Gastroesophageal sphincter (tissue), 4 donors: ENCODE measurements at regions not wholly inside any gene's neighbourhood (a gene's known extent, or its start where the extent isn't known, plus 50 kb on each side); places are given as distances from the start of the nearest gene placed in this dataset.
"Not testable (repeated sequence)": the region's sequence is repeated elsewhere in the genome, so short reads cannot be mapped to it uniquely, and the experiment has no call there.

Experiments used
- ATAC-seq: fragments of 150-250 bp; one replicate; pipeline ENCODE4 v1.9.1; 2016; ENCODE audit warnings: mild to moderate bottlenecking, moderate library complexity
- H3K27ac ChIP-seq, 4 donors: fragments of 200-600 bp; sonication (generic) in 3 of 4; 1 replicate in 3 of 4; 2 replicates in 1 of 4; pipeline ENCODE4 v1.5.1; 2016 to 2019
- H3K27me3 ChIP-seq: fragments of 200-600 bp; sonication (generic); one replicate; pipeline ENCODE4 v1.5.1; 2019
- H3K36me3 ChIP-seq, 2 donors: fragments of 200-600 bp; sonication (generic); one replicate each; pipeline ENCODE4 v1.5.1; 2019; ENCODE audit warnings: control low read depth in 1 of 2
- H3K4me1 ChIP-seq, 3 donors: fragments of 200-600 bp; sonication (generic); 1 replicate in 2 of 3; 2 replicates in 1 of 3; pipeline ENCODE4 v1.5.1; 2016 to 2019; ENCODE audit warnings: control low read depth in 2 of 3
- H3K4me3 ChIP-seq, 2 donors: fragments of 200-600 bp; sonication (generic); one replicate each; pipeline ENCODE4 v1.5.1; 2019; ENCODE audit warnings: mild to moderate bottlenecking in 1 of 2, moderate library complexity in 1 of 2
- H3K9me3 ChIP-seq, 3 donors: fragments of 200-600 bp; sonication (generic); one replicate each; pipeline ENCODE4 v1.5.1; 2017 to 2019; ENCODE audit warnings: control low read depth in 2 of 3
- EP300 ChIP-seq: sonication (generic); formaldehyde crosslinking; IDR thresholded peaks from one replicate; pipeline ENCODE4 v1.6.1; 2017; ENCODE audit warnings: antibody characterized with exemption, mild to moderate bottlenecking
- POLR2A ChIP-seq, 2 donors: fragments of 450-650 bp; IDR thresholded peaks; one replicate each; pipeline ENCODE4 v1.6.1; 2017; ENCODE audit warnings: antibody characterized with exemption in 2 of 2, mild to moderate bottlenecking in 2 of 2, moderate library complexity in 1 of 2
- POLR2AphosphoS5 ChIP-seq: sonication (generic); formaldehyde crosslinking; IDR thresholded peaks from one replicate; pipeline ENCODE4 v1.6.1; 2017; ENCODE audit warnings: antibody characterized with exemption
- WGBS, 2 donors: methylation state at CpG; one replicate each; pipeline ENCODE4 v1.1.5; 2018; ENCODE audit warnings: low coverage in 1 of 2; 5-methylcytosine and 5-hydroxymethylcytosine counted together
- TF ChIP-seq, protein P1 (sequence below), 4 experiments: fragments of 200-600 bp in 2 of 4; fragments of 450-650 bp in 2 of 4; sonication (generic) in 1 of 4; IDR thresholded peaks; one replicate each; pipeline ENCODE4 v1.5.1; 2017 to 2019; ENCODE audit warnings: antibody characterized with exemption in 4 of 4, mild to moderate bottlenecking in 2 of 4, moderate library complexity in 2 of 4

DNA sequence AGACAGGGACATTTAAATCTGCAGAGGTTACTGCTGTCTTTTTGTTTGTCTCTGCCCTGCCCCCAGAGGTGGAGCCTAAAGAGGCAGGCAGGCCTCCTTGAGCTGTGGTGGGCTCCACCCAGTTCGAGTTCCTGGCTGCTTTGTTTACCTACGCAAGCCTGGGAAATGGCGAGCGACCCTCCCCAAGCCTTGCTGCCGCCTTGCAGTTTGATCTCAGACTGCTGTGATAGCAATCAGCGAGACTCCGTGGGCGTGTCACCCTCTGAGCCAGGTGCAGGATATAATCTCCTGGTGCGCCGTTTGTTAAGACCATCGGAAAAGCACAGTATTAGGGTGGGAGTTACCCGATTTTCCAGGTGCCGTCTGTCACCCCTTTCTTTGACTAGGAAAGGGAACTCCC is 93.3 kb downstream of the ANKRD30BL start:
- not testable (repeated sequence) for H3K4me3 ChIP-seq, H3K9me3 ChIP-seq, H3K27ac ChIP-seq, H3K27me3 ChIP-seq, ATAC-seq, H3K36me3 ChIP-seq, H3K4me1 ChIP-seq
- WGBS, 2 donors: 80 to 88% methylated on average over 1 to 13 of the region's 13 CpGs

DNA sequence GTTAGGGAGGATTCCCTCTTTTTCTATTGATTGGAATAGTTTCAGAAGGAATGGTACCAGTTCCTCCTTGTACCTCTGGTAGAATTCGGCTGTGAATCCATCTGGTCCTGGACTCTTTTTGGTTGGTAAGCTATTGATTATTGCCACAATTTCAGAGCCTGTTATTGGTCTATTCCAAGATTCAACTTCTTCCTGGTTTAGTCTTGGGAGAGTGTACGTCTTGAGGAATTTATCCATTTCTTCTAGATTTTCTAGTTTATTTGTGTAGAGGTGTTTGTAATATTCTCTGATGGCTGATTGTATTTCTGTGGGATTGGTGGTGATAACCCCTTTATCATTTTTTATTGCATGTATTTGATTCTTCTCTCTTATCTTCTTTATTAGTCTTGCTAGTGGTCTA is 96.4 kb downstream of the ANKRD30BL start:
- not testable (repeated sequence) for H3K36me3 ChIP-seq

DNA sequence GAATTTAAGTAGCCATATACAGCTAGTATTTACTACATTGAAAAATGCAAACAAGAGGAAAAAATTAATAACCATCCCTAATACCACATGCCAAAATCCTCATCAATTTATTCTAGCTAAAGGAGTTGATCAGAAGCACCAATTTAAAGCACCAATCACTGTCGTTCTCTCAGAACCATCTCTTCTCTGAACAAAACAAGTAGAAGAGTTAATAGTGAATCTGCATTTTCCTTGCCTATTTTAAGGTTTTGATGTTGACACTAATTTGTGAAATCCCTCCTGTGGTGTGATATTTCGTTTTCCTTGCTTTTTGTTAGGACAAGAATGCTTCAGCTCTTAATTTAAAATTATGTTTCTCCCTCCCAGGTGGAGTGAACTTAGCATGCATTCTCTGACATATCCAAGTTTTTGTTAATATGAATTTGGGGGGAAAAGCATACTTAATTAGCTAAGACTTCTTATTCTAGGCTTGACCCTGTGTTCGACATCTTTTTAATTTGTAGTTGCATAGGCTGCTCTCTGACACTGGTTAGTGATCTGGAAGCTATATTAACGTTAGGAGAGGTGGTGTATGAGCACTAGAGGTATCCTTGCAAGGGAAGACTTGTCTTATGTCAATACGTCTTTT is 122.0 kb downstream of the ANKRD30BL start:
- H3K9me3 ChIP-seq, H3K36me3 ChIP-seq, H3K27ac ChIP-seq, ATAC-seq, H3K4me3 ChIP-seq: not testable (repeated sequence)
- 55 to 63% methylated on average over 5 of the region's 5 CpGs for whole genome bisulfite sequencing, 2 donors
- H3K4me1 ChIP-seq: peaks cover 0 to 20% (median 6%) of the 10 kb centered on the region in 3 donors
- peaks cover 51% of the 10 kb centered on the region for H3K27me3 ChIP-seq

More for the DNA sequence above, 96.4 kb downstream of the ANKRD30BL start:
- not testable (repeated sequence) for H3K27ac ChIP-seq, H3K4me1 ChIP-seq, ATAC-seq, H3K27me3 ChIP-seq, H3K9me3 ChIP-seq, H3K4me3 ChIP-seq
- 62 to 80% methylated on average over 1 of the region's 2 CpGs for WGBS, 2 donors

DNA sequence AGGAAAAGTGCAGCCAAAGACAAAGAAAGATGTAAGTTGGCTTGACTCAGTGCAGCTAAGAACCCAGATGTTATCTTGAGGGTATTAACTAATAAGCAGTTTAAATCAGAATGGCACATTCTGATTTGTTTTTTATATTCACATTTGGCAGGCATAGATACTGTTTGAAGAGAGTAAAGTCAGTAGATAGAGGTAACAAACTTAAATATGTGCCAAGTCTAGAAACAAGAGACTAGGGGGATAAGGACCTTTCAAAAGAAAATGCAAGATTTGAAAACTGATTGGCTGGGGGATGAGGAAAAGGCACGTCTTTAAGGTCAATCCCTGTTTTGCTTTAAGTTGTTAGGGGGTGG is 122.9 kb downstream of the ANKRD30BL start:
- H3K4me3 ChIP-seq: peak overlapping the region; percentile 46 to 55
- not testable (repeated sequence) for ATAC-seq

DNA sequence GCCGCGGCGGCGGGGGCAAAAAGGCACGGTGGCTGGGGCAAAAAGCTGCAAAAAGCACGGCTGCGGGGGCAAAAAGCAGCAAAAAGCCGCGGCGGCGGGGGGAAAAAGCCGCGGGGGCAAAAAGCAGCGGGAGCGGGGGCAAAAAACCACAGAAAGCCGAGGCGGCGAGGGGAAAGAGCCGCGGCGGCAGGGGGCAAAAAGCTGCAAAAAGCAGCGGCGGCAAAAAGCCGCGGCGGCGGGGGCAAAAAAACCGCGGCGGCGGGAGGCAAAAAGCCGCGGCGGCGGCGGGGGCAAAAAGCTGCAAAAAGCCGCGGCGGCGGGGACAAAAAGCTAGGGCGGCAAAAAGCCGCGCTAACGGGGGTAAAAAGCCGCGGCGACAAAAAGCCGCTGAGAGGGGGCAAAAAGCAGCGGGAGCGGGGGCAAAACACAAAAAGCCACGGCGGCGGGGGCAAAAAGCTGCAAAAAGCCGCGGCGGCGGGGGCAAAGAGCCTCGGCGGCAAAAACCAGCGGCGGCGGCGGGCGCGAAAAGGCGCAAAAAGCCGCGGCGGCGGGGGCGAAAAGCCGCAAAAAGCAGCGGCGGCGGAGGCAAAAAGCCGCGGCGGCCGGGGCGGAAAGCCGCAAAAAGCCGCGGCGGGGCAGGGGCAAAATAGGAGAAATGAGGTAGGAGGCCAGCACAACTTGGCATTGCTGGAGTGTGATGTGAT is 123.4 kb downstream of the ANKRD30BL start:
- no peak for ATAC-seq
- Histone ChIP-seq H3K9me3 (no peaks in the 10 kb centered on the region), H3K36me3 (no peaks in the 10 kb centered on the region), H3K27ac (no peak overlapping the region), H3K4me1 (peaks cover 0 to 20% (median 6%) of the 10 kb centered on the region in 3 donors), H3K27me3 (peaks cover 43% of the 10 kb centered on the region), H3K4me3 (peak overlapping the region; percentile 46 to 55)
- no peak for TF ChIP-seq POLR2AphosphoS5
- no peak for TF ChIP-seq EP300
- TF ChIP-seq, protein P1, sequence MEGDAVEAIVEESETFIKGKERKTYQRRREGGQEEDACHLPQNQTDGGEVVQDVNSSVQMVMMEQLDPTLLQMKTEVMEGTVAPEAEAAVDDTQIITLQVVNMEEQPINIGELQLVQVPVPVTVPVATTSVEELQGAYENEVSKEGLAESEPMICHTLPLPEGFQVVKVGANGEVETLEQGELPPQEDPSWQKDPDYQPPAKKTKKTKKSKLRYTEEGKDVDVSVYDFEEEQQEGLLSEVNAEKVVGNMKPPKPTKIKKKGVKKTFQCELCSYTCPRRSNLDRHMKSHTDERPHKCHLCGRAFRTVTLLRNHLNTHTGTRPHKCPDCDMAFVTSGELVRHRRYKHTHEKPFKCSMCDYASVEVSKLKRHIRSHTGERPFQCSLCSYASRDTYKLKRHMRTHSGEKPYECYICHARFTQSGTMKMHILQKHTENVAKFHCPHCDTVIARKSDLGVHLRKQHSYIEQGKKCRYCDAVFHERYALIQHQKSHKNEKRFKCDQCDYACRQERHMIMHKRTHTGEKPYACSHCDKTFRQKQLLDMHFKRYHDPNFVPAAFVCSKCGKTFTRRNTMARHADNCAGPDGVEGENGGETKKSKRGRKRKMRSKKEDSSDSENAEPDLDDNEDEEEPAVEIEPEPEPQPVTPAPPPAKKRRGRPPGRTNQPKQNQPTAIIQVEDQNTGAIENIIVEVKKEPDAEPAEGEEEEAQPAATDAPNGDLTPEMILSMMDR (IDR thresholded peaks at IDR 0.05): no peak
- no peak for TF ChIP-seq POLR2A (IDR thresholded peaks at IDR 0.05)
- 1% methylated on average over 57 to 65 of the region's 84 CpGs for WGBS, 2 donors

More for the DNA sequence above, 122.9 kb downstream of the ANKRD30BL start:
- H3K9me3 ChIP-seq, H3K36me3 ChIP-seq, H3K27ac ChIP-seq: not testable (repeated sequence)
- peaks cover 47% of the 10 kb centered on the region for H3K27me3 ChIP-seq
- peaks cover 0 to 20% (median 6%) of the 10 kb centered on the region in 3 donors for H3K4me1 ChIP-seq
- WGBS, 2 donors: 0 to 10% methylated on average over 1 of the region's 1 CpG

DNA sequence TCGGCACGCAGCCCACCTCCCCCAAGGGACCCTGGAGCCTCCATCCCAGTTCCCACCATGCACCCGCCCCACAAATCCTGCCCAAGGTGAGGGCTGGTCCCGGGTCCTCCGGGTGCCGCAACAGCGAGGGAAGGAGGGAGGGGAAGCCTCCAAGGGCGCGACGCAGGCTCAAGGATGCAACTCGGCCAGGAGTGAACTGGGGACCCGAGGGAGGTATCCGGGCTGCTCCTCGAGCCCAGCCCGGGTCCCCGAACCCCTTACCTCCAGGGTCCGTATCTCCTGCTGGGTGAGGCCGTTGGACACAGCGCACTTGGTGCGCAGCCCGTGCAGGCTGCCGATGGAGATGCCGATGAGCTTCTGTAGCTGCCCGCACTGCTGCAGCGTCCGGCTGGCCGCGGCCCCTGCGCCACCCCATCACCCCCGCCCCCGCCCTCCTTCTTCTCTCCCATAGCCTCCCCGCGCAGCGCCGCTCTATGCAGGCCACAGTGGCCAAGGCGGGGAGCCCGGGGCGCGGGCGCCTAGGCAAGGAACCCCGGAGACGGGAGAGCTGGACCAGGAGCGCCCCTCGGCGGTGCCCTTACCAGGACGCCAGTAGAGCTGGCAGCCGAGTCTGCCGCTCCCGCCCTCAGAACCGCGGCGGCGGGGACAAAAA is 124.1 kb downstream of the ANKRD30BL start:
- Histone ChIP-seq H3K4me1 (peaks cover 0 to 20% (median 6%) of the 10 kb centered on the region in 3 donors), H3K4me3 (peak overlapping the region; percentile 46 to 55), H3K9me3 (no peaks in the 10 kb centered on the region), H3K27me3 (peaks cover 43% of the 10 kb centered on the region), H3K27ac (no peak overlapping the region), H3K36me3 (no peaks in the 10 kb centered on the region)
- no peak for ATAC-seq
- TF ChIP-seq, protein P1 (IDR thresholded peaks at IDR 0.05): no peak
- no peak for TF ChIP-seq POLR2AphosphoS5
- no peak for TF ChIP-seq POLR2A (IDR thresholded peaks at IDR 0.05)
- no peak for TF ChIP-seq EP300
- WGBS, 2 donors: no CpG with 5 or more reads among the region's 53 CpGs

DNA sequence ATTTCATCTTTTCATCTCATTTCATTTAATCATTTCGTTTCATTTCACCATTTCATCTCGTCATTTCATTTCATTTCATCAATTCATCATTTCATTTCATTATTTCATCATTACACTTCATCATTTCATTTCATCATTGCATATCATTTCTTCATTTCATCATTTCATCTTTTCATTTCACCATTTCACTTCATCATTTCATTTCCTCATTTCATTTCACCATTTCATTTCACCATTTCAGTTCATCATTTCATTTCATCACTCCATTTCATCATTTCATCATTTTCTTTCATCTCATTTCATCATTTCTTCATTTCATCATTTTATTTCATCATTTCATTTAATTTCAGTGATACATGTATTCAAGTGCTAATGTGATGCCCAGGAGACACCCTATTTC is 127.1 kb downstream of the ANKRD30BL start:
- Histone ChIP-seq H3K27me3 (peaks cover 30% of the 10 kb centered on the region), H3K4me3 (no peak overlapping the region), H3K27ac (no peak overlapping the region), H3K9me3 (no peaks in the 10 kb centered on the region), H3K4me1 (peaks cover 0 to 20% (median 6%) of the 10 kb centered on the region in 3 donors), H3K36me3 (no peaks in the 10 kb centered on the region)
- no peak for TF ChIP-seq EP300
- TF ChIP-seq, protein P1 (IDR thresholded peaks at IDR 0.05): no peak
- TF ChIP-seq POLR2A (IDR thresholded peaks at IDR 0.05): no peak
- no peak for TF ChIP-seq POLR2AphosphoS5
- ATAC-seq: no peak
- 64 to 68% methylated on average over 2 of the region's 2 CpGs for WGBS, 2 donors
